Activated CD4-positive, alpha-beta T cell treated with anti-CD3 and anti-CD28 coated beads, Interleukin-2, Interleukin-4, amounts not matched to agents 100 ng/mL and 50 ng/mL, durations not matched to agents 16 hours and 8 hours (primary cell): ENCODE measurements at regions not wholly inside any gene's neighbourhood (a gene's known extent, or its start where the extent isn't known, plus 50 kb on each side); places are given as distances from the start of the nearest gene placed in this dataset.
A peak's percentile ranks its signal among the peaks of the same experiment; 100 is the strongest.
"Not testable (repeated sequence)": the region's sequence is repeated elsewhere in the genome, so short reads cannot be mapped to it uniquely, and the experiment has no call there.

Experiments
- DNase-seq: peaks from one replicate; pipeline ENCODE4 v3.0.0-alpha.2; 2020; ENCODE audit warnings: low spot score

DNA sequence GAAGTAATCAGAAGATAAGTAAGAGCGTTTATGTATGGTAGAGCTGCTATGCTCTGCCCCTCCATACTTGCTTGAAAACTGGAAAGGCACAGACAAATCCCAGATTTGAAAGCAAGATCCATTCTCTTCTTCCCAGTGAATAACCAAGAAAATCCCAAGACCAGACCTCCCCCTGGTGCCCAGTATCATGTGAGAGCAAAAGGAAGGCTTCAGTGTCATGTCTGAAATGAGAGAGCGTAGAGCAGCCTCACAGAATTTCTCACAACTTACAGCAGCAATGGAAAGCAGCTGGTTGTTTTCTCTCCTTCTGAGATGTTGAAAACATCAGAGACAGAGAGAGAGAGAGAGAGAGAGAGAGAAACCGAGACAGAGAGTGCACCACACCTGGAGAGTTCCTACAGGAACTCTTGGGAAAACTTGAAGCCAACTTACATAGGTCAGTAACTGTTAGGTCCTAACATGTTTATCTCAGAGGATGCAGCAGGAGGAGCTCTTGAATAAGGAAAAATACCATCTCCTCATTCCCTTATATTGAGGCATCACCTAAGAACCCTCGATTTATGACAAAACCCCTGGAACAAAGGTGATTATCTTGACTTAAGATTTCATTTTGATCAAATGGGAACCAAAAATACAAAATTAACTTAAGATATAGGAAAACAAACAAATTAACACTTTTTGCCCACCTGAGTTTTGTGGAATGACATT is 273.3 kb downstream of the NSUN3 start:
- no peak for DNase-seq

DNA sequence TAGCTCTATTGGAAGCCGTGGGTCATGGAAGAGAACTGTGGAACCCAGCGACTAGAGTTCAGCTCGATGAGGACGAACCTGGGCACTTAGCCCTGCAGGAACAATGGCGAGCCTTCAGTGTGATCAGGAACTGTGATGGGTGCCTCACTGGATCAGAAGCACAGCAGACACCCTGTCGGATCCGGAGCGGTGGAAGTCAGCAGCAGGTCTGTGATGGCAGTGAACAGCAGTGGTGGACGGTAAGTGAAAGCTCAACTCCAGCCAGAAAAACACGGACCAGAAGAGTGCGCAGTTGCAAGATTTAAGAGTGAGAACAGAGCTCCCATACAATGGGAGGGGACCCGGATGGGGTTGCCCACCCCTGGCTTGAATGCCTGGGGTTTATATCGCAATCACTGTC is 282.2 kb downstream of the NSUN3 start:
- DNase-seq, result no peak

DNA sequence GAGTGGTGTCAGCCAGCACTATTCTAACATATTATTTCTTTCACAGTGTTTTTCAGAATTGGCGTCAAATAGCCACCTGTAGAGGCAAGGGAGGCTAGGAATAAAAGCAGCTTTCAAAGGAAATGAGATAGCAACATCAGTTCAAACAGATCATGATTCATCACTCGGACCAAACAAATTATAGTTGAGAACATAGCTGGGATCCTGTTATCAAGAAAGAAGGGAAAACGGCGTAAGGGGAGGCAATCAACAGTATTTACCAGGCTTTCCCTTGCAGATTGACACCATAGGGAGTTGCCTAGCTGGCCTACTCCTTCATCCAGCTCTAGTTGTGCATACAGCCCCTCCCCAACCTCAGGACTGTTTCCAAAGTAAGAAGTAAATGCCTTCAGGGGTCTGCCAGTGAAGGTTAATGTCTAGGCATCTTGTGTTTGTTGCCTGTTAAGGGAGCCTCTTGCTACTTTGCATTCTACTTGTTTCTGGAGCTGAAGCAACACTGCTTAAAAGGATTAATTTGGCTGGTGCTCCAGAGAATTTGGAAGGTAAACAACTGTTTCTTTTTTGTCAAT is 286.5 kb downstream of the NSUN3 start:
- no peak for DNase-seq

- no peak for DNase-seq
Measured at GRCh38 chr3:94356581-94356980, 293.7 kb downstream of the NSUN3 start.

DNA sequence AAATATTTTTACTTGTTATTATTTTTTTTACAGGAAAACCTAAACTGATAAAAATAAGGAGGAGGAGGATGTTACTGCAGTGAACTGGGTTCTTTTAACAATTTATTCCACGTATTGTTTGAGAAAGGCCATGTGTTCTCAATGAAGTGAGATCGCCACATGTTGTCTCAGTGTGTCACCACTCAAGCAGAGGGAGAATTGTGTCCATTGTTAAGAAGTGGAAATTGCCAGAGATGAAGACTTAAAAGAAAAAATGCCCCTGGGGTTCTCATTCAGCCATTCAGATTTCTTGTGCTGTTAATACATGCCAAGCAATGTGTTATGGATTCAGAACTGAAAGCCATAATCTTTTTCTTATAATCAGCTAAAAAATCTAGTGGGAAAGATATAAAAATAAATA is 297.1 kb downstream of the NSUN3 start:
- DNase-seq, result no peak

- DNase-seq, result no peak
Measured at GRCh38 chr3:94360987-94361386, 298.1 kb downstream of the NSUN3 start.

DNA sequence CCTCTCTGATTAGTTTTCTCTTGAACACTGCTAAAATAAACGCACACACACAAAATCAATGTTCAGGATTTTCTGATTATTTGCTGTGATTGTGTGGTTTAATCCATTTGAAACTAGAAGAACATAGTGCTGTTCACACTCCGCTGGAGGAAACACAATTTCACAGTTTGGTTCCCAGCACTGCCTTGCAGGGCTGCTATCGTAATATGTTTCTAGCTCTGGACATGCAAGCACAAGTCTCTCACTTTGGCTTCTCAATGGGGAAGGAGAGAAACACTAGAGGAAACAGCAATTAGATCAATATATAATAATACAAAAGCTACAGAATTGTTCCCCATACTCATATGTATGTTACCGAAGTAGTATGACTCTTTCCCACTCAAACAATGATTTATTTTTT is 299.5 kb downstream of the NSUN3 start:
- DNase-seq, result no peak

- DNase-seq, result no peak
Measured at GRCh38 chr3:94365006-94365405, 302.1 kb downstream of the NSUN3 start.

DNA sequence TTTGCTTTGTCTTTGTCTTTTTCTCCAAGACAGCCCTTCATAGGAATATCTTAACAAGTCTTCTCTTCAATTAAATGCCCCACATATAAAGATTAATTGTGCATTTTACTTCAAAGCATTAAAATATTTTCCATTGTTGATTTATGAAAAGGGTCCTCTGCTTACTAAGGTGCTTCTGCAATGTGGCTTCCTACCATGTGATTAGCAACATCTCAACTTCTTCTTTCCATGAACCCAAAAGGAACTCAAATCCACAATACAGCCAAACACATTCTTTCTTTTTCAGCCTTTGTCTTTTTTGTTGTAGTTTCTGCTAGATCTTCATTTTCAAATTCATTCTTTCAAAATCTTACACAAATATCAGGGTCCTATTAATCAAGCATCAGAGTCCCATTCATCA is 309.2 kb downstream of the NSUN3 start:
- DNase-seq, result no peak

DNA sequence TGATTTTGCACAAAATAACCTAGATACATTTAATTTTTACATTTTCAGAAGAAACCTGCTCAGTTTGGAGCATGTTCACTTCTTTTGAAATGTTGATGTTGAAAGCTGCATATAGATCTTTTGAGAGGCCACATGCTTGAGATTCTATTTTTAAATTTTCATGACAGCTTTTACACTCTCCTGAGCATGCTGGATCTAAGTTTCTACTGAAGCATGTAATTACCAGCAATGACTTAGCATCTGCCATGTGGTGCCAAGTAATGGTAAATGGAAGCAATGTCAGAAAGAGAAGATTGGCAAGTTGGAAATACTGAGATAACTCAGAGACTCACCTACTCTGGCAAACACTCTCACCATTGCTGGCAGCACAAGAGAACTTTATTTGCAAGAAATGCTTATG is 310.6 kb downstream of the NSUN3 start:
- no peak for DNase-seq

- no peak for DNase-seq
Measured at GRCh38 chr3:94374439-94375161, 311.7 kb downstream of the NSUN3 start.

GRCh38 chr3:94377123-94377696 is 314.3 kb downstream of the NSUN3 start:
- not testable (repeated sequence) for DNase-seq

DNA sequence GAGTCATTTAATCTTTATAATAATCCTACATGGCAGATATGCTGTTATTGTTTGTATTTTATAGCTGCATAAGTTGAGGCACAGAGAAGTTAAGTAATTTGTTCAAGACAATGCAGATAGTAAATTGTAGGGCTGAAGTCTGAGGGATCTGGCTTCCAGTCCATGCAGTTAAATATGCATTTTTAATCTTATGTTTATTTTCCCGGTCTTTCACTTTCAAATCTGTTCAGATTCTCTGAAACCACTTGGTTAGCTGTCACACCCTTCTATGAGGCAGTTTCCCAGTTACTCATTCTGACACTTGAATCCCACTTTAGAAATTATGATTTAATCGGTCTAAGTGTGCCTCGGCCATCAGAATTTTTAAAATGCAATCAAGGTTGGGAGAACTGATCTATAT is 315.0 kb downstream of the NSUN3 start:
- DNase-seq, result not testable (repeated sequence)

GRCh38 chr3:94378322-94378721 is 315.5 kb downstream of the NSUN3 start:
- DNase-seq, result no peak

DNA sequence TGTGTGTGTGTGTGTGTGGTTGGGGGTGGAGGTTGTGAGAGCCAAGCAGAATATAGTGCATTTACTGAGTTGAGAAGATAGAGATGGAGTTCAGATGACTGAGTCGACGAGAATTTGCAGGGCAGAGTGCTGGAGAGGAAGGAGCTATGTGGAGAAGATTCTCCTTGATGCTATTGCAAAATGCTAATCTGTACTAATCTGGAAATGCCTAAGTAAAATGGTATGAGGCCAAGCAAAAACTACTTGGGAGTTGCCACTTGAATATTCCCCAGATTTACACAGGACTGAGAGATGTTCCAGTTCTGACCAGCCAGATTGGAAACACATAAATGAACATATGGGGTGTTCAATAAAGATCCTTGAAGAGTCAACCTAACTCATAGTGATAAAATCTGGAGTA is 316.4 kb downstream of the NSUN3 start:
- no peak for DNase-seq

DNA sequence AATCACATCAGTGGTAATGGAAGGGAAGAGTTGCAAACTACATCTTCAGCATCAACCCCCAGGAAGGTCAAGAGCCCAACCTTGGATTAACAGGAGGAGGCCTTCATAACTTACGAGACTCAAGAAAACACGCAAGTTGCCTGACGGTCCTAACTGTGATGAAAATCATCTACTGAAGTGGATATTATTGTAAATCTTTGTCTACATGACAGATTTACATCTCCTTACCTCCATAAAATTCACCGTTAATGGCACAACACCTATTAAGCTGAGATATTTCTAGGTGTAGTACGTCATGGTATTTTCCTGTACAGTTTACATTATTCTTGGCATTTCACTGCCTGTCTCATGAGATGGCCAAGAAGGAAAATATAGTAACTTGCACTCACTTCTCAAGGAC is 332.0 kb downstream of the NSUN3 start:
- no peak for DNase-seq

GRCh38 chr3:94395851-94396250 is 333.0 kb downstream of the NSUN3 start:
- DNase-seq, result no peak

DNA sequence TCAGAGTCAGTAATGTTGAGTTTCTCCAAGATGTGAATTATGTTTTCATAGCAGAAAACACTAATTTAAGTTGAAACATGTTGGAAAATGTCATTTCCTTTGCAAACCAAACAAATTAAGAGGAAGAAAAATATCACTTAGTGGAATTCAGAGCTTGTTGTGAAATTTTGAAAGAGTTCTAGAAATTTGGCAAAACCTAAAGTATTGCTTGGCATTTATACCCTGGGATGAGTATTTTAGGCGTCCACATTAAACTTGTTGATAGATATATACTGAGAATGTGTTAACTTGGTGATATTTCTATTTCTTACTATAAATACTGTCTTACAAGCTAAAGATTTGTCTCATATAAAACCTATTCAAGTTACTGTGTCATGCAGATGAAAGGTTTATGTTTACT is 335.2 kb downstream of the NSUN3 start:
- no peak for DNase-seq

DNA sequence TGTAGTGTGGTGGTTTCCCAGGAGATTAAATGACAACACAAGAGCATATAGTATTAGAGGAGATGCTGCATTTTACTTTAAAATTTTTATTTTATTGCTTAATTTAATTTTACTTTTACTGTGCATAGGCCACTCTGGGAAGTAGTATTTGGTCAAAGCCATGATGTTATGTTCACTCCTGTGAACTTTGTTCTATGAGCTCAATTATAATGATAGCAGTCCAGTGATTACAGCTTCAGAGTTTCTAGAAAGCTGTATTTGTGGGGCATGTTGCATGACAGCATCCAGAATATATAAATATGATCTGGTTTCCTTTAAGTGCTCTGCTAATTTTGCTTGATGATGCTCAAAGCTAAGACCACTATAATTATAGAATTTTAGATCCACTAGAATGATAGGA is 338.6 kb downstream of the NSUN3 start:
- no peak for DNase-seq

- DNase-seq, result no peak
Measured at GRCh38 chr3:94402126-94402525, 339.3 kb downstream of the NSUN3 start.

DNA sequence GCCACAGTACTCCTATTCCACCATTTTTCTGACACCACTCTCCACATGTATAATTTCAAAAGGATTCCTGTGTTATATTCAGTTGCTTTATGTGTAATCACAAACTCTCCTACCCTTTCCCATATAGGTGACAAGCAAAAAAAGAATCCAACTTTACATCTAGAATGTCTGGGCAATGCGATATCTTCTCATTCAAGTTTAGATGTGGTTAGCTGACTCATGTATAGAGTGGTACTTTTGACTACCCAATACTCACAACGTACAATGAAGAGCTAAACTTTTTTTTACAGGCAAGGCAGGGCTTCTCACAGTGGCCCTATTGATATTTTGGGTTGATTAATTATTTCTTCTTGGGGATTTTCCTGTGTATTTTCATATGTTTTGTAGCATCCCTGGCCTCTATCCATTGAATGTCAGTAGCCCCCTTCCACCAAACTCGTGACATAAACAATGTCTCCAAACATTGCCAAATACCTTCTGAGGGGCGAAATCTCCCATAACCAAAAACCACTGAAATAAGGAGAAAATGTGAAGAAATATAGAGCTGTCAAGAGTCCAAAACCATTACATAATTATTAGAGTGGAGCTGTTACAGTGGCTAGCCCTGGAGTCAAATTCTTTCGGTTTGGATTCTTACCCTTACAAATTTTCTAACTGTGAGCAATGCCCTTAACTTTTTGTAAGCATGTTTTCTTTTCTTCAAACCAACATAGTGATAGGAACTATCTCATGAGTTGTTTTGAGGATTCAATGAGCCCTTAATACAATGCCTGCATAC is 342.6 kb downstream of the NSUN3 start:
- DNase-seq, result peak; percentile 0

DNA sequence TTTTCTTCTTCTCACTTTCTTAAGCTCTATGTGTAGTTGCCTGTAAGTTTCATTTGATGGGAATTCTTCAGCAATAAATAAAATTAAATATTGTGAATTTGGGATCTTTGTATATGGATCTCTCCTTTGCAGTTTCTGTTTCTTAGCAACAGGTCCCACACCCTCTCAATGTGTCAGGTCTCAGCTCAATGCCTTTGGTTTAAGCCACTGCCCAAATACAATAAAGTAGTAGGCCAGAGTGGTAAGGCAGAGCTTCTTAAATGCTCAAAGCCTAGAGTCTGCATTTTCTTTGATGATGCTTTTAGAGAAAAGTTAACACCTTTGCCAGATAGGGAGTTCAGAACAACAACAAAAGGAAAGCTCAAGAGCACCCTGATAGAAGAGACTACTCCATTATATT is 343.7 kb downstream of the NSUN3 start:
- no peak for DNase-seq
